GM12873 (cell line): ENCODE measurements at regions not wholly inside any gene's neighbourhood (a gene's known extent, or its start where the extent isn't known, plus 50 kb on each side); places are given as distances from the start of the nearest gene placed in this dataset.

Experiments
- CTCF ChIP-seq: IDR thresholded peaks from 2 replicates; pipeline ENCODE4 v1.5.1; 2012; ENCODE audit warnings: low read depth, mild to moderate bottlenecking, moderate library complexity, low read length, control low read depth; ENCODE audit not compliant: insufficient read depth; ENCODE audit errors: missing control alignments

GRCh38 chr2:47629501-47630460 lies 59.0 kb upstream of the KCNK12 start:
- TF ChIP-seq CTCF: no peak

GRCh38 chr2:47628904-47629303 lies 58.1 kb upstream of the KCNK12 start:
- no peak for TF ChIP-seq CTCF

- TF ChIP-seq CTCF: no peak
Measured at GRCh38 chr2:47626664-47627063, 55.9 kb upstream of the KCNK12 start.

- no peak for TF ChIP-seq CTCF
Measured at GRCh38 chr2:47620770-47621437, 50.1 kb upstream of the KCNK12 start.
